ENCODE measurements at regions not wholly inside any gene's neighbourhood (a gene's known extent, or its start where the extent isn't known, plus 50 kb on each side); places are given as distances from the start of the nearest gene placed in this dataset.

GRCh38 chr10:107924458-107924857 lies 760.0 kb upstream of the SORCS1 start:
- Histone ChIP-seq H3K9ac (ENCODE audit: low read length in 5 of 5) (no peak overlapping the region), H3K36me3 (ENCODE audit: control insufficient read depth in 5 of 5, insufficient read depth in 5 of 5, low read length in 5 of 5) (no peaks in the 10 kb centered on the region), H3K9me3 (ENCODE audit: control insufficient read depth in 5 of 5, low read length in 5 of 5) (peaks cover 0 to 6% (median 0%) of the 10 kb centered on the region in 5 donors), H3K27ac (ENCODE audit: low read depth, low read length) (no peak overlapping the region), H3K4me3 (ENCODE audit: low read depth in 1 of 5, low read length in 5 of 5) (no peak overlapping the region), H3K27me3 (ENCODE audit: control insufficient read depth in 5 of 5, insufficient read depth in 4 of 5, low read length in 5 of 5) (no peaks in the 10 kb centered on the region), H3K4me1 (ENCODE audit: control insufficient read depth in 5 of 5, insufficient read depth in 5 of 5, low read length in 5 of 5) (no peaks in the 10 kb centered on the region)

DNA sequence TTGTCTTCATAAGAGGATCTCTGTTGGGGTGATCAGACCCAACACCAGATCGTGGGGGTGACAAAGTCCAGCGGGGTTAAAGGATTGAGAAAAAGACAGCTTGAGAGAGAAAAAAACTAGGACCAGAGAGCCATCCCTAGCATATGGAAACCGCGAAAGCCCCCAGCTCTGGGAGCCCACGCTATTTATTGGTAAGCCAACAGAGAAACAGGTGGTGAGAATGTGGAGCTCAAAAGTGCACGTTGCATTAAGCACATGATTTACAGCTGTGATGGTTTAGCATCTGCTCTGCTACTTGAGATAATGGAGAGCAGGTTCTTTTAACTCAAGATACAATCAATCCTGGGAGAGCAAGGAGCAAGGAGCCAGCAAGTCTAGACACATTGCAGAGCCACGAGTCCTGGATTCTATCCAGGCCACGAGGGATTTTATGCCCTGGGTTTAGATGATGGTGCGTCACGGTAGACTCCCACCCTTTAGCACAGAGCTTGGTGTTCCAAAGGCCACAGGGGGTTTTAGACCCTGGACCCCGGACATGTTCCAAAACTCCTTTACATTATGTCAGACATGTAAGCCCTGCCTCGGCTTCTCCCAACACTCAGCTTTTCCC lies 755.2 kb upstream of the SORCS1 start:
- H3K27me3 ChIP-seq (ENCODE audit: control insufficient read depth in 5 of 5, insufficient read depth in 4 of 5, low read length in 5 of 5): peaks cover 0 to 9% (median 4%) of the 10 kb centered on the region in 5 donors
- peaks cover 0 to 10% (median 2%) of the 10 kb centered on the region in 5 donors for H3K9me3 ChIP-seq (ENCODE audit: control insufficient read depth in 5 of 5, low read length in 5 of 5)
- no peaks in the 10 kb centered on the region for H3K36me3 ChIP-seq (ENCODE audit: control insufficient read depth in 5 of 5, insufficient read depth in 5 of 5, low read length in 5 of 5)
- peaks cover 0 to 8% (median 7%) of the 10 kb centered on the region in 5 donors for H3K4me1 ChIP-seq (ENCODE audit: control insufficient read depth in 5 of 5, insufficient read depth in 5 of 5, low read length in 5 of 5)
- no peak overlapping the region for H3K4me3 ChIP-seq (ENCODE audit: low read depth in 1 of 5, low read length in 5 of 5)
- no peak overlapping the region for H3K9ac ChIP-seq (ENCODE audit: low read length in 5 of 5)
- no peak overlapping the region for H3K27ac ChIP-seq (ENCODE audit: low read depth, low read length)

DNA sequence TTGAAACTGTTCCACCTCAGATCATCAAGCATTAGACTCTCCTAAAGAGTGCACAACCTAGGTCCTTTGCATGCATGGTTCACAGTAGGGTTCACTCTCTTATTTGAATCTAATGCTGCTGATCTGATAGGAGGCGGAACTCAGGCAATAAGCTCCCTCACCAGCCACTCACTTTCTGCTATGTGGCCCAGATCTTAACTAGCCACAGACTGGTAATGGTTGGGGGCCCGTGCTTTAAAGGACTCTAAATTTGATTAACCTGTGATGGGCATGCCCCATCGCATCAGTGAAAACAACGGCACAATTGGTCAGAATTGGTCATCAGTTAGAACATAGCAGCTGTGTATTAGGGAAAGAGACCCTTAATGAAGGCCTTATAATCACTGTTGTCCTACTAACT lies 753.7 kb upstream of the SORCS1 start:
- peaks cover 0 to 13% (median 4%) of the 10 kb centered on the region in 5 donors for H3K27me3 ChIP-seq (ENCODE audit: control insufficient read depth in 5 of 5, insufficient read depth in 4 of 5, low read length in 5 of 5)
- peaks cover 0 to 10% (median 2%) of the 10 kb centered on the region in 5 donors for H3K9me3 ChIP-seq (ENCODE audit: control insufficient read depth in 5 of 5, low read length in 5 of 5)
- H3K4me3 ChIP-seq (ENCODE audit: low read depth in 1 of 5, low read length in 5 of 5): no peak overlapping the region
- no peak overlapping the region for H3K9ac ChIP-seq (ENCODE audit: low read length in 5 of 5)
- no peaks in the 10 kb centered on the region for H3K36me3 ChIP-seq (ENCODE audit: control insufficient read depth in 5 of 5, insufficient read depth in 5 of 5, low read length in 5 of 5)
- H3K27ac ChIP-seq (ENCODE audit: low read depth, low read length): no peak overlapping the region
- H3K4me1 ChIP-seq (ENCODE audit: control insufficient read depth in 5 of 5, insufficient read depth in 5 of 5, low read length in 5 of 5): peaks cover 0 to 16% (median 11%) of the 10 kb centered on the region in 5 donors

- Histone ChIP-seq H3K27me3 (ENCODE audit: control insufficient read depth in 5 of 5, insufficient read depth in 4 of 5, low read length in 5 of 5) (peaks cover 0 to 13% (median 4%) of the 10 kb centered on the region in 5 donors), H3K4me3 (ENCODE audit: low read depth in 1 of 5, low read length in 5 of 5) (peak overlapping the region; percentile 10 to 77 (median 41)), H3K27ac (ENCODE audit: low read depth, low read length) (no peak overlapping the region), H3K4me1 (ENCODE audit: control insufficient read depth in 5 of 5, insufficient read depth in 5 of 5, low read length in 5 of 5) (peaks cover 0 to 16% (median 11%) of the 10 kb centered on the region in 5 donors), H3K9ac (ENCODE audit: low read length in 5 of 5) (peak overlapping the region in 1 of 5 donors; percentile 23), H3K9me3 (ENCODE audit: control insufficient read depth in 5 of 5, low read length in 5 of 5) (peaks cover 0 to 10% (median 2%) of the 10 kb centered on the region in 5 donors), H3K36me3 (ENCODE audit: control insufficient read depth in 5 of 5, insufficient read depth in 5 of 5, low read length in 5 of 5) (no peaks in the 10 kb centered on the region)
Measured at GRCh38 chr10:107915215-107915610, 750.7 kb upstream of the SORCS1 start.

GRCh38 chr10:107914450-107915214 lies 750.1 kb upstream of the SORCS1 start:
- peaks cover 0 to 16% (median 11%) of the 10 kb centered on the region in 5 donors for H3K4me1 ChIP-seq (ENCODE audit: control insufficient read depth in 5 of 5, insufficient read depth in 5 of 5, low read length in 5 of 5)
- no peaks in the 10 kb centered on the region for H3K36me3 ChIP-seq (ENCODE audit: control insufficient read depth in 5 of 5, insufficient read depth in 5 of 5, low read length in 5 of 5)
- no peak overlapping the region for H3K27ac ChIP-seq (ENCODE audit: low read depth, low read length)
- peaks cover 0 to 13% (median 4%) of the 10 kb centered on the region in 5 donors for H3K27me3 ChIP-seq (ENCODE audit: control insufficient read depth in 5 of 5, insufficient read depth in 4 of 5, low read length in 5 of 5)
- peak overlapping the region in 1 of 5 donors; percentile 23 for H3K9ac ChIP-seq (ENCODE audit: low read length in 5 of 5)
- peak overlapping the region; percentile 21 to 77 (median 43) for H3K4me3 ChIP-seq (ENCODE audit: low read depth in 1 of 5, low read length in 5 of 5)
- H3K9me3 ChIP-seq (ENCODE audit: control insufficient read depth in 5 of 5, low read length in 5 of 5): peaks cover 0 to 5% (median 0%) of the 10 kb centered on the region in 5 donors

- Histone ChIP-seq H3K4me1 (ENCODE audit: control insufficient read depth in 5 of 5, insufficient read depth in 5 of 5, low read length in 5 of 5) (peaks cover 0 to 16% (median 11%) of the 10 kb centered on the region in 5 donors), H3K4me3 (ENCODE audit: low read depth in 1 of 5, low read length in 5 of 5) (peak overlapping the region in 1 of 5 donors; percentile 43), H3K9ac (ENCODE audit: low read length in 5 of 5) (no peak overlapping the region), H3K27ac (ENCODE audit: low read depth, low read length) (no peak overlapping the region), H3K9me3 (ENCODE audit: control insufficient read depth in 5 of 5, low read length in 5 of 5) (peaks cover 0 to 4% (median 0%) of the 10 kb centered on the region in 5 donors), H3K36me3 (ENCODE audit: control insufficient read depth in 5 of 5, insufficient read depth in 5 of 5, low read length in 5 of 5) (no peaks in the 10 kb centered on the region), H3K27me3 (ENCODE audit: control insufficient read depth in 5 of 5, insufficient read depth in 4 of 5, low read length in 5 of 5) (peaks cover 0 to 13% (median 4%) of the 10 kb centered on the region in 5 donors)
Measured at GRCh38 chr10:107913317-107914294, 749.1 kb upstream of the SORCS1 start.

GRCh38 chr10:107901076-107901475 lies 736.6 kb upstream of the SORCS1 start:
- peaks cover 0 to 13% (median 0%) of the 10 kb centered on the region in 5 donors for H3K4me1 ChIP-seq (ENCODE audit: control insufficient read depth in 5 of 5, insufficient read depth in 5 of 5, low read length in 5 of 5)
- H3K4me3 ChIP-seq (ENCODE audit: low read depth in 1 of 5, low read length in 5 of 5): no peak overlapping the region
- H3K36me3 ChIP-seq (ENCODE audit: control insufficient read depth in 5 of 5, insufficient read depth in 5 of 5, low read length in 5 of 5): no peaks in the 10 kb centered on the region
- H3K9ac ChIP-seq (ENCODE audit: low read length in 5 of 5): no peak overlapping the region
- no peaks in the 10 kb centered on the region for H3K9me3 ChIP-seq (ENCODE audit: control insufficient read depth in 5 of 5, low read length in 5 of 5)
- H3K27me3 ChIP-seq (ENCODE audit: control insufficient read depth in 5 of 5, insufficient read depth in 4 of 5, low read length in 5 of 5): no peaks in the 10 kb centered on the region
- no peak overlapping the region for H3K27ac ChIP-seq (ENCODE audit: low read depth, low read length)

- no peak overlapping the region for H3K4me3 ChIP-seq (ENCODE audit: low read depth in 1 of 5, low read length in 5 of 5)
- no peak overlapping the region for H3K27ac ChIP-seq (ENCODE audit: low read depth, low read length)
- H3K4me1 ChIP-seq (ENCODE audit: control insufficient read depth in 5 of 5, insufficient read depth in 5 of 5, low read length in 5 of 5): peaks cover 0 to 13% (median 0%) of the 10 kb centered on the region in 5 donors
- no peaks in the 10 kb centered on the region for H3K9me3 ChIP-seq (ENCODE audit: control insufficient read depth in 5 of 5, low read length in 5 of 5)
- H3K9ac ChIP-seq (ENCODE audit: low read length in 5 of 5): no peak overlapping the region
- no peaks in the 10 kb centered on the region for H3K36me3 ChIP-seq (ENCODE audit: control insufficient read depth in 5 of 5, insufficient read depth in 5 of 5, low read length in 5 of 5)
- no peaks in the 10 kb centered on the region for H3K27me3 ChIP-seq (ENCODE audit: control insufficient read depth in 5 of 5, insufficient read depth in 4 of 5, low read length in 5 of 5)
Measured at GRCh38 chr10:107900131-107900530, 735.6 kb upstream of the SORCS1 start.

- H3K27me3 ChIP-seq (ENCODE audit: control insufficient read depth in 5 of 5, insufficient read depth in 4 of 5, low read length in 5 of 5): no peaks in the 10 kb centered on the region
- H3K9me3 ChIP-seq (ENCODE audit: control insufficient read depth in 5 of 5, low read length in 5 of 5): no peaks in the 10 kb centered on the region
- no peak overlapping the region for H3K4me3 ChIP-seq (ENCODE audit: low read depth in 1 of 5, low read length in 5 of 5)
- peaks cover 0 to 13% (median 0%) of the 10 kb centered on the region in 5 donors for H3K4me1 ChIP-seq (ENCODE audit: control insufficient read depth in 5 of 5, insufficient read depth in 5 of 5, low read length in 5 of 5)
- H3K27ac ChIP-seq (ENCODE audit: low read depth, low read length): no peak overlapping the region
- no peak overlapping the region for H3K9ac ChIP-seq (ENCODE audit: low read length in 5 of 5)
- H3K36me3 ChIP-seq (ENCODE audit: control insufficient read depth in 5 of 5, insufficient read depth in 5 of 5, low read length in 5 of 5): no peaks in the 10 kb centered on the region
Measured at GRCh38 chr10:107899502-107900062, 735.1 kb upstream of the SORCS1 start.
